IMR-90 (cell line): ENCODE measurements at regions not wholly inside any gene's neighbourhood (a gene's known extent, or its start where the extent isn't known, plus 50 kb on each side); places are given as distances from the start of the nearest gene placed in this dataset.

Experiments used
- ATAC-seq: fragments of 200-7000 bp; cut with Tn5 transposase; 2 replicates; pipeline ENCODE4 v1.9.1; 2020; ENCODE audit warnings: low read depth, mild to moderate bottlenecking, moderate library complexity
- BruUV-seq: library from RNA; stranded (reverse); fragments of 400-500 nt; replicated peaks from 2 replicates; lab custom pipeline; 2021; lab: Mats Ljungman, UMichigan
- CTCF ChIA-PET: fragments of 300-600 bp; formaldehyde crosslinking; extraction: SDS; loops from one replicate; lab custom pipeline; 2021; ENCODE audit warnings: antibody characterized with exemption; lab: Yijun Ruan, JAX
- POLR2A ChIA-PET: fragments of 300-600 bp; sonication (Branson Sonifier 250); formaldehyde crosslinking; loops from one replicate; lab custom pipeline; 2022; ENCODE audit warnings: antibody characterized with exemption; ENCODE audit not compliant: unreplicated experiment; lab: Charles Lee
- DNase-seq: peaks from one replicate; pipeline ENCODE4 v3.0.0; 2013
- H2AFZ ChIP-seq: replicated peaks from 2 replicates; pipeline ENCODE3; 2013; ENCODE audit warnings: low read length, mild to moderate bottlenecking; ENCODE audit not compliant: poor library complexity
- H2AK5ac ChIP-seq: 2 replicates; pipeline ENCODE4 v1.6.1; 2013; ENCODE audit warnings: low read depth, low read length, inconsistent platforms
- H2AK9ac ChIP-seq: replicated peaks from 2 replicates; pipeline ENCODE3; 2013; ENCODE audit warnings: mild to moderate bottlenecking, low read depth, low read length, moderate library complexity; ENCODE audit not compliant: poor library complexity
- H2BK120ac ChIP-seq: 2 replicates; pipeline ENCODE4 v1.6.1; 2013; ENCODE audit warnings: low read depth, low read length, inconsistent platforms
- H2BK15ac ChIP-seq: 3 replicates; pipeline ENCODE4 v1.6.1; 2013; ENCODE audit warnings: low read depth, low read length, inconsistent platforms
- H2BK20ac ChIP-seq: 2 replicates; pipeline ENCODE4 v1.6.1; 2013; ENCODE audit warnings: low read depth, mild to moderate bottlenecking, inconsistent platforms, low read length, moderate library complexity
- H2BK5ac ChIP-seq: 2 replicates; pipeline ENCODE4 v1.6.1; 2013; ENCODE audit warnings: mild to moderate bottlenecking, low read depth, low read length, inconsistent platforms; ENCODE audit not compliant: poor library complexity, severe bottlenecking
- H3K14ac ChIP-seq: replicated peaks from 2 replicates; pipeline ENCODE4 v1.6.1; 2013; ENCODE audit warnings: low read depth, low read length, inconsistent platforms
- H3K18ac ChIP-seq: 2 replicates; pipeline ENCODE4 v1.6.1; 2013; ENCODE audit warnings: low read depth, low read length, control low read depth
- H3K23ac ChIP-seq: 2 replicates; pipeline ENCODE4 v1.6.1; 2013; ENCODE audit warnings: low read depth, low read length, inconsistent platforms
- H3K27ac ChIP-seq: 2 replicates; pipeline ENCODE4 v1.5.1; 2013; ENCODE audit warnings: mild to moderate bottlenecking, control low read depth, low read length; ENCODE audit not compliant: insufficient read depth
- H3K27me3 ChIP-seq: 2 replicates; pipeline ENCODE4 v1.6.1; 2013; ENCODE audit warnings: low read length; ENCODE audit not compliant: control insufficient read depth, insufficient read depth
- H3K36me3 ChIP-seq: 2 replicates; pipeline ENCODE4 v1.6.1; 2013; ENCODE audit warnings: low read length, mixed read lengths; ENCODE audit not compliant: control insufficient read depth, insufficient read depth
- H3K4ac ChIP-seq: 2 replicates; pipeline ENCODE4 v1.6.1; 2013; ENCODE audit warnings: low read depth, low read length, inconsistent platforms
- H3K4me1 ChIP-seq: 2 replicates; pipeline ENCODE4 v1.6.1; 2013; ENCODE audit warnings: low read length, mixed read lengths; ENCODE audit not compliant: control insufficient read depth, insufficient read depth
- H3K4me2 ChIP-seq: 2 replicates; pipeline ENCODE4 v1.6.1; 2013; ENCODE audit warnings: low read depth, mild to moderate bottlenecking, control low read depth, low read length, moderate library complexity
- H3K4me3 ChIP-seq: 2 replicates; pipeline ENCODE4 v1.5.1; 2013; ENCODE audit warnings: low read depth, mild to moderate bottlenecking, control low read depth, low read length, moderate library complexity; ENCODE audit not compliant: insufficient read depth
- H3K56ac ChIP-seq: 2 replicates; pipeline ENCODE4 v1.6.1; 2013; ENCODE audit warnings: low read length, inconsistent platforms; ENCODE audit not compliant: insufficient read depth; ENCODE audit errors: extremely low read depth
- H3K79me1 ChIP-seq, 2 experiments: 2 replicates each; pipeline ENCODE4 v1.6.1; 2013; ENCODE audit warnings: low read length in 2 of 2, inconsistent platforms in 1 of 2, low read depth in 1 of 2
- H3K9ac ChIP-seq: 2 replicates; pipeline ENCODE4 v1.6.1; 2013; ENCODE audit warnings: low read depth, low read length, control low read depth
- H3K9me1 ChIP-seq: 2 replicates; pipeline ENCODE4 v1.6.1; 2013; ENCODE audit warnings: low read length, inconsistent platforms; ENCODE audit not compliant: insufficient read depth
- H3K9me3 ChIP-seq: 2 replicates; pipeline ENCODE4 v1.6.1; 2013; ENCODE audit warnings: low read length; ENCODE audit not compliant: control insufficient read depth, insufficient read depth
- H4K20me1 ChIP-seq: 2 replicates; pipeline ENCODE4 v1.6.1; 2013; ENCODE audit warnings: low read length, inconsistent platforms; ENCODE audit not compliant: insufficient read depth
- H4K5ac ChIP-seq: 2 replicates; pipeline ENCODE4 v1.6.1; 2013; ENCODE audit warnings: mild to moderate bottlenecking, low read depth, low read length, control low read depth
- H4K8ac ChIP-seq, 2 experiments: 2 replicates each; pipeline ENCODE4 v1.6.1; 2013; ENCODE audit warnings: low read depth in 2 of 2, low read length in 2 of 2, control low read depth in 1 of 2, inconsistent platforms in 1 of 2
- H4K91ac ChIP-seq: 2 replicates; pipeline ENCODE4 v1.6.1; 2013; ENCODE audit warnings: low read depth, low read length, inconsistent platforms; ENCODE audit not compliant: insufficient read depth
- FOS ChIP-seq: fragments of 150-350 bp; IDR thresholded peaks from 2 replicates; pipeline ENCODE4 v1.6.1; 2016; ENCODE audit warnings: low read depth, low read length
- MAFK ChIP-seq: IDR thresholded peaks from 2 replicates; pipeline ENCODE4 v1.6.1; 2012; ENCODE audit warnings: low read depth, low read length, improper control_type of control experiment
- USF2 ChIP-seq: fragments of 150-350 bp; IDR thresholded peaks from 2 replicates; pipeline ENCODE4 v1.6.1; 2017; ENCODE audit warnings: mild to moderate bottlenecking, antibody characterized with exemption, low read length, low read depth
- WGBS, 2 experiments: methylation state at CpG; one replicate each; pipeline versions ENCODE4 v1.1.5 to v1.1.7; 2013; ENCODE audit warnings: missing lambda C conversion rate in 2 of 2; ENCODE audit not compliant: insufficient read length in 1 of 2; ENCODE audit errors: extremely low coverage in 2 of 2; 5-methylcytosine and 5-hydroxymethylcytosine counted together
- dilution Hi-C: fragments of 300-500 bp; cut with HindIII; formaldehyde crosslinking; loops from one replicate; pipeline ENCODE4 v1.14.3; 2018; ENCODE audit warnings: low sequenced_read_pairs; ENCODE audit not compliant: unreplicated experiment
- in situ Hi-C: fragments of 300-500 bp; cut with MboI; formaldehyde crosslinking; loops from 3 replicates; pipeline ENCODE4 v1.14.3; 2019; ENCODE audit warnings: low sequenced_read_pairs, inconsistent platforms, mixed read lengths
- intact Hi-C: fragments of 100-400 bp; cut with micrococcal nuclease; formaldehyde crosslinking; loops from 2 replicates; pipeline ENCODE4 v1.10.0; 2022

GRCh38 chr9:92171822-92172221, 56.6 kb upstream of the SPTLC1 start:
- Histone ChIP-seq H3K79me1 (no peaks in the 10 kb centered on the region), H3K4me2 (no peak overlapping the region), H3K27ac (no peak overlapping the region), H4K91ac (no peak overlapping the region; the same call in 1 of the 2 replicates), H4K5ac (no peak overlapping the region), H3K14ac (no peak overlapping the region), H3K4me3 (no peak overlapping the region), H3K4me1 (no peaks in the 10 kb centered on the region), H2AK5ac (no peak overlapping the region), H2BK15ac (no peak overlapping the region), H3K4ac (no peak overlapping the region), H4K8ac (no peak overlapping the region), H2BK20ac (no peak overlapping the region), H2BK5ac (no peak overlapping the region), H3K56ac (no peak overlapping the region), H4K20me1 (no peaks in the 10 kb centered on the region), H3K9ac (no peak overlapping the region), H3K9me3 (peaks cover 11% of the 10 kb centered on the region), H2BK120ac (no peak overlapping the region), H3K27me3 (no peaks in the 10 kb centered on the region), H3K36me3 (no peaks in the 10 kb centered on the region), H3K23ac (no peak overlapping the region), H2AFZ (no peak overlapping the region), H3K9me1 (no peaks in the 10 kb centered on the region), H3K18ac (no peak overlapping the region), H2AK9ac (no peak overlapping the region)
- intact Hi-C loops (no loop called here), in situ Hi-C loops (no loop called here), dilution Hi-C loops (no loop called here)
- no peak for TF ChIP-seq MAFK
- TF ChIP-seq USF2 = no peak
- no peak for TF ChIP-seq FOS
- ATAC-seq (no peak), DNase-seq (no peak)
- WGBS, 2 experiments = 92% methylated on average over 5 of the region's 9 CpGs; no CpG with 5 or more reads in 1 of the 2 experiments
- no TSS peak for BruUV-seq
- ChIA-PET POLR2A (no interaction called here), CTCF (no interaction called here)
